ENCODE measurements at regions not wholly inside any gene's neighbourhood (a gene's known extent, or its start where the extent isn't known, plus 50 kb on each side); places are given as distances from the start of the nearest gene placed in this dataset.

- TF ChIP-seq GATA2 (IDR thresholded peaks at IDR 0.05; ENCODE audit: low read depth, low read length) (no peak), GATA3 (IDR thresholded peaks at IDR 0.05; ENCODE audit: low read depth, low read length) (no peak)
Observed at GRCh38 chr7:7112868-7113267, 69.5 kb upstream of the C1GALT1 start.

Measured in SH-SY5Y (cell line).